ENCODE measurements at regions not wholly inside any gene's neighbourhood (a gene's known extent, or its start where the extent isn't known, plus 50 kb on each side); places are given as distances from the start of the nearest gene placed in this dataset.

DNA sequence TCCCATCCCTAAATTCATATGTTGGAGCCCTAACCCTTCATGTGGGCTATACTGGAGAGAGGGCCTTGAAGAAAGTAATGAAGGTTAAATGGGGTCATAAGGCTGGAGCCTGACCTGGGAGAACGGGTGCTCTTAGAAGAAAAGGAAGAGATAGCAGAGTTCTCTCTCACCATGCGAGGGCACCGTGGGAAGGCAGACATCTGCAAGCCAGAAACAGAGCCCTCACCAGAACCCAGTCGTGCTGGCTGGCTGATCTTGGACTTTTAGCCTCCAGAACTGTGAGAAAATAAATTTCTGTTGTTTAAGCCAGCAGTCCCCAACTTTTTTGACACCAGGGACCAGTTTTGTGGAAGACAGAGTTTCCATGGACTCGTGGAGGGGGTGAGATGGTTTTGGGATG lies 149.3 kb downstream of the ATP23 start:
- Histone ChIP-seq H3K4me3 (ENCODE audit: low read depth in 1 of 3, low read length in 3 of 3) (no peak overlapping the region), H3K4me1 (ENCODE audit: control insufficient read depth in 4 of 4, insufficient read depth in 4 of 4, low read length in 3 of 4) (no peaks in the 10 kb centered on the region), H3K9ac (ENCODE audit: low read depth in 1 of 2, low read length in 2 of 2) (no peak overlapping the region), H3K9me3 (ENCODE audit: control insufficient read depth in 4 of 4, low read length in 3 of 4) (peaks cover 0 to 3% (median 0%) of the 10 kb centered on the region in 4 donors), H3K27ac (ENCODE audit: low read depth in 1 of 2, low read length in 2 of 2) (no peak overlapping the region), H3K27me3 (ENCODE audit: control insufficient read depth in 4 of 4, insufficient read depth in 4 of 4, low read length in 3 of 4) (no peaks in the 10 kb centered on the region), H3K36me3 (ENCODE audit: control insufficient read depth in 4 of 4, insufficient read depth in 3 of 4, low read depth in 1 of 4, low read length in 3 of 4) (no peaks in the 10 kb centered on the region)
- WGBS, result 64% methylated on average over 5 of the region's 5 CpGs
- DNase-seq (ENCODE audit: low spot score), result no peak
- no peak for TF ChIP-seq JUND (IDR thresholded peaks at IDR 0.05)
- TF ChIP-seq MAX (IDR thresholded peaks at IDR 0.05), result no peak
- no peak for TF ChIP-seq FOXA1 (IDR thresholded peaks at IDR 0.05)
- no peak for TF ChIP-seq HNF4A (conservative IDR thresholded peaks at IDR 0.05)
- TF ChIP-seq, protein P1, sequence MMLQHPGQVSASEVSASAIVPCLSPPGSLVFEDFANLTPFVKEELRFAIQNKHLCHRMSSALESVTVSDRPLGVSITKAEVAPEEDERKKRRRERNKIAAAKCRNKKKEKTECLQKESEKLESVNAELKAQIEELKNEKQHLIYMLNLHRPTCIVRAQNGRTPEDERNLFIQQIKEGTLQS (IDR thresholded peaks at IDR 0.05), result no peak
- TF ChIP-seq, protein P2, sequence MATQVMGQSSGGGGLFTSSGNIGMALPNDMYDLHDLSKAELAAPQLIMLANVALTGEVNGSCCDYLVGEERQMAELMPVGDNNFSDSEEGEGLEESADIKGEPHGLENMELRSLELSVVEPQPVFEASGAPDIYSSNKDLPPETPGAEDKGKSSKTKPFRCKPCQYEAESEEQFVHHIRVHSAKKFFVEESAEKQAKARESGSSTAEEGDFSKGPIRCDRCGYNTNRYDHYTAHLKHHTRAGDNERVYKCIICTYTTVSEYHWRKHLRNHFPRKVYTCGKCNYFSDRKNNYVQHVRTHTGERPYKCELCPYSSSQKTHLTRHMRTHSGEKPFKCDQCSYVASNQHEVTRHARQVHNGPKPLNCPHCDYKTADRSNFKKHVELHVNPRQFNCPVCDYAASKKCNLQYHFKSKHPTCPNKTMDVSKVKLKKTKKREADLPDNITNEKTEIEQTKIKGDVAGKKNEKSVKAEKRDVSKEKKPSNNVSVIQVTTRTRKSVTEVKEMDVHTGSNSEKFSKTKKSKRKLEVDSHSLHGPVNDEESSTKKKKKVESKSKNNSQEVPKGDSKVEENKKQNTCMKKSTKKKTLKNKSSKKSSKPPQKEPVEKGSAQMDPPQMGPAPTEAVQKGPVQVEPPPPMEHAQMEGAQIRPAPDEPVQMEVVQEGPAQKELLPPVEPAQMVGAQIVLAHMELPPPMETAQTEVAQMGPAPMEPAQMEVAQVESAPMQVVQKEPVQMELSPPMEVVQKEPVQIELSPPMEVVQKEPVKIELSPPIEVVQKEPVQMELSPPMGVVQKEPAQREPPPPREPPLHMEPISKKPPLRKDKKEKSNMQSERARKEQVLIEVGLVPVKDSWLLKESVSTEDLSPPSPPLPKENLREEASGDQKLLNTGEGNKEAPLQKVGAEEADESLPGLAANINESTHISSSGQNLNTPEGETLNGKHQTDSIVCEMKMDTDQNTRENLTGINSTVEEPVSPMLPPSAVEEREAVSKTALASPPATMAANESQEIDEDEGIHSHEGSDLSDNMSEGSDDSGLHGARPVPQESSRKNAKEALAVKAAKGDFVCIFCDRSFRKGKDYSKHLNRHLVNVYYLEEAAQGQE (IDR thresholded peaks at IDR 0.05), result no peak
- no peak for TF ChIP-seq RXRA (IDR thresholded peaks at IDR 0.05)
- no peak for TF ChIP-seq CTCF (IDR thresholded peaks at IDR 0.05; ENCODE audit: low read depth, low read length, missing input control)
- no peak for TF ChIP-seq TAF1 (conservative IDR thresholded peaks at IDR 0.05)
- TF ChIP-seq HNF4G (IDR thresholded peaks at IDR 0.05), result no peak
- TF ChIP-seq YY1 (IDR thresholded peaks at IDR 0.05), result no peak
- TF ChIP-seq FOXA2 (IDR thresholded peaks at IDR 0.05), result no peak
- no peak for TF ChIP-seq ZBTB33 (IDR thresholded peaks at IDR 0.05)
- no peak for TF ChIP-seq GABPA (IDR thresholded peaks at IDR 0.05 in 1 of 2, conservative IDR thresholded peaks at IDR 0.05 in 1 of 2)
- no peak for TF ChIP-seq EGR1 (IDR thresholded peaks at IDR 0.05; ENCODE audit: low read depth in 2 of 2)
- TF ChIP-seq NR2F2 (IDR thresholded peaks at IDR 0.05), result no peak
- TF ChIP-seq SP1 (IDR thresholded peaks at IDR 0.05), result no peak
- no peak for TF ChIP-seq RAD21 (IDR thresholded peaks at IDR 0.05)

Measured in liver (tissue), 8 donors.